Midbrain (tissue), 1 donor: ENCODE measurements at regions not wholly inside any gene's neighbourhood (a gene's known extent, or its start where the extent isn't known, plus 50 kb on each side); places are given as distances from the start of the nearest gene placed in this dataset.
"Not testable (repeated sequence)": the region's sequence is repeated elsewhere in the genome, so short reads cannot be mapped to it uniquely, and the experiment has no call there.

Experiments used
- DNase-seq: peaks from one replicate; lab custom pipeline; 2025; lab: John Stamatoyannopoulos, UW

GRCh38 chr4:54843946-54844345 lies 186.2 kb downstream of the KIT start:
- DNase-seq: no peak

- no peak for DNase-seq
These were observed 185.3 kb downstream of the KIT start for GRCh38 chr4:54843106-54843505.

GRCh38 chr4:54842656-54843055 lies 184.9 kb downstream of the KIT start:
- DNase-seq: no peak

GRCh38 chr4:54842226-54842625 lies 184.5 kb downstream of the KIT start:
- DNase-seq: no peak

GRCh38 chr4:54840992-54841768 lies 183.4 kb downstream of the KIT start:
- DNase-seq: peak; percentile 7

- DNase-seq: no peak
These were observed 182.7 kb downstream of the KIT start for GRCh38 chr4:54840430-54840829.

- DNase-seq: no peak
These were observed 180.5 kb downstream of the KIT start for GRCh38 chr4:54838301-54838700.

- no peak for DNase-seq
These were observed 179.9 kb downstream of the KIT start for GRCh38 chr4:54837576-54838140.

- not testable (repeated sequence) for DNase-seq
These were observed 170.6 kb downstream of the KIT start for GRCh38 chr4:54828361-54828760.

GRCh38 chr4:54823616-54824015 lies 165.9 kb downstream of the KIT start:
- DNase-seq: no peak

- DNase-seq: no peak
These were observed 161.3 kb downstream of the KIT start for GRCh38 chr4:54819034-54819433.

GRCh38 chr4:54818481-54818880 lies 160.7 kb downstream of the KIT start:
- no peak for DNase-seq

GRCh38 chr4:54813674-54814073 lies 155.9 kb downstream of the KIT start:
- DNase-seq: no peak

- DNase-seq: no peak
These were observed 148.6 kb downstream of the KIT start for GRCh38 chr4:54806351-54806750.

- DNase-seq: no peak
These were observed 144.6 kb downstream of the KIT start for GRCh38 chr4:54802336-54802735.

GRCh38 chr4:54800831-54801530 lies 143.2 kb downstream of the KIT start:
- no peak for DNase-seq

- DNase-seq: no peak
These were observed 136.8 kb downstream of the KIT start for GRCh38 chr4:54794579-54794978.

GRCh38 chr4:54793856-54794422 lies 136.2 kb downstream of the KIT start:
- DNase-seq: no peak
